ENCODE measurements at regions not wholly inside any gene's neighbourhood (a gene's known extent, or its start where the extent isn't known, plus 50 kb on each side); places are given as distances from the start of the nearest gene placed in this dataset.

DNA sequence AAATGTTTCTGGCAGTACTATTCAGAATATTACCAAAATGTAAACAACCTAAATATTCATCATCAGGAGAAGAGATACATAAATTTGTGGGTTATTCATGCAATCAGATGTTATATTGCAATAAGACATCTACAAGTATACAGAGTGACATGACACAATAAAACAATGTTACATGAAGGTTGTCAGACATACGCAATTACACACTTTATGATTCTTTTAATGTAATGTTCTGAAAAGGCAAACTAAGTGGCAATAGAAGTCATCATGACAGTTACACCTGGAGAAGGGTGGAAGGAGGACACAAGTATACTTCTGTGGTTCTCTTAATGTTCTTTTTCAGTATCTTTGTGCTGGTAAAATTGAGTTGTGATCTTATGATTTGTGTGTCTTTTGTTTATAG is 95.8 kb upstream of the PRR20A start:
- TF ChIP-seq, protein P1, sequence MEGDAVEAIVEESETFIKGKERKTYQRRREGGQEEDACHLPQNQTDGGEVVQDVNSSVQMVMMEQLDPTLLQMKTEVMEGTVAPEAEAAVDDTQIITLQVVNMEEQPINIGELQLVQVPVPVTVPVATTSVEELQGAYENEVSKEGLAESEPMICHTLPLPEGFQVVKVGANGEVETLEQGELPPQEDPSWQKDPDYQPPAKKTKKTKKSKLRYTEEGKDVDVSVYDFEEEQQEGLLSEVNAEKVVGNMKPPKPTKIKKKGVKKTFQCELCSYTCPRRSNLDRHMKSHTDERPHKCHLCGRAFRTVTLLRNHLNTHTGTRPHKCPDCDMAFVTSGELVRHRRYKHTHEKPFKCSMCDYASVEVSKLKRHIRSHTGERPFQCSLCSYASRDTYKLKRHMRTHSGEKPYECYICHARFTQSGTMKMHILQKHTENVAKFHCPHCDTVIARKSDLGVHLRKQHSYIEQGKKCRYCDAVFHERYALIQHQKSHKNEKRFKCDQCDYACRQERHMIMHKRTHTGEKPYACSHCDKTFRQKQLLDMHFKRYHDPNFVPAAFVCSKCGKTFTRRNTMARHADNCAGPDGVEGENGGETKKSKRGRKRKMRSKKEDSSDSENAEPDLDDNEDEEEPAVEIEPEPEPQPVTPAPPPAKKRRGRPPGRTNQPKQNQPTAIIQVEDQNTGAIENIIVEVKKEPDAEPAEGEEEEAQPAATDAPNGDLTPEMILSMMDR (IDR thresholded peaks at IDR 0.05): no peak
- TF ChIP-seq POLR2A (IDR thresholded peaks at IDR 0.05): no peak

All from stomach (tissue), 4 donors.